ENCODE measurements at regions not wholly inside any gene's neighbourhood (a gene's known extent, or its start where the extent isn't known, plus 50 kb on each side); places are given as distances from the start of the nearest gene placed in this dataset.
"Not testable (repeated sequence)": the region's sequence is repeated elsewhere in the genome, so short reads cannot be mapped to it uniquely, and the experiment has no call there.

GRCh38 chr3:106962993-106963392 lies 414.2 kb upstream of the CCDC54 start:
- TF ChIP-seq, protein P1, sequence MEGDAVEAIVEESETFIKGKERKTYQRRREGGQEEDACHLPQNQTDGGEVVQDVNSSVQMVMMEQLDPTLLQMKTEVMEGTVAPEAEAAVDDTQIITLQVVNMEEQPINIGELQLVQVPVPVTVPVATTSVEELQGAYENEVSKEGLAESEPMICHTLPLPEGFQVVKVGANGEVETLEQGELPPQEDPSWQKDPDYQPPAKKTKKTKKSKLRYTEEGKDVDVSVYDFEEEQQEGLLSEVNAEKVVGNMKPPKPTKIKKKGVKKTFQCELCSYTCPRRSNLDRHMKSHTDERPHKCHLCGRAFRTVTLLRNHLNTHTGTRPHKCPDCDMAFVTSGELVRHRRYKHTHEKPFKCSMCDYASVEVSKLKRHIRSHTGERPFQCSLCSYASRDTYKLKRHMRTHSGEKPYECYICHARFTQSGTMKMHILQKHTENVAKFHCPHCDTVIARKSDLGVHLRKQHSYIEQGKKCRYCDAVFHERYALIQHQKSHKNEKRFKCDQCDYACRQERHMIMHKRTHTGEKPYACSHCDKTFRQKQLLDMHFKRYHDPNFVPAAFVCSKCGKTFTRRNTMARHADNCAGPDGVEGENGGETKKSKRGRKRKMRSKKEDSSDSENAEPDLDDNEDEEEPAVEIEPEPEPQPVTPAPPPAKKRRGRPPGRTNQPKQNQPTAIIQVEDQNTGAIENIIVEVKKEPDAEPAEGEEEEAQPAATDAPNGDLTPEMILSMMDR (IDR thresholded peaks at IDR 0.05; ENCODE audit: low read depth, low read length), result no peak
- H3K4me3 ChIP-seq (ENCODE audit: low read depth, low read length), result no peak overlapping the region
- no peak for DNase-seq (ENCODE audit: low read depth, low spot score)
- in situ Hi-C loops (cut with HindIII; ENCODE audit: low sequenced_read_pairs), result no loop called here

DNA sequence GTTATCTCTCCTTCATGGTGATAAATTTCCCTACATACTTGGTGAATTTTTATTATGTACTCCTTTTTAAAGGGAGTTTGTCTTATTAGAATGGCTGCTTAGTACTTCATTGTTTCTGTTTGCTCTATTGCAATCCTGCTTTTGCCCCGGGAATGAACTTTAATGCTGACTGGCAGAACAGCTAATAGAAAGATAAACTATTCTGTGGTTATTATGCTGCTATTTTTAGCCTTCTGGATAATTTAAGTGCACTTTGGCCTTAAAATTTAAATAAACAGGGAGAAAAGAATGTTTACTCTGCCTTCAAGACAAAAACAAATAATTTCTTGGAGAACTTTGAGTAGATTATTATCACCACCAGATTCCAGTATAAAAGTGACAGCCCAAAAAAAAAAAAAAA lies 413.8 kb upstream of the CCDC54 start:
- in situ Hi-C loops (cut with HindIII; ENCODE audit: low sequenced_read_pairs), result no loop called here
- TF ChIP-seq, protein P1 (IDR thresholded peaks at IDR 0.05; ENCODE audit: low read depth, low read length), result no peak
- DNase-seq (ENCODE audit: low read depth, low spot score), result peak; percentile 50
- H3K4me3 ChIP-seq (ENCODE audit: low read depth, low read length), result no peak overlapping the region

DNA sequence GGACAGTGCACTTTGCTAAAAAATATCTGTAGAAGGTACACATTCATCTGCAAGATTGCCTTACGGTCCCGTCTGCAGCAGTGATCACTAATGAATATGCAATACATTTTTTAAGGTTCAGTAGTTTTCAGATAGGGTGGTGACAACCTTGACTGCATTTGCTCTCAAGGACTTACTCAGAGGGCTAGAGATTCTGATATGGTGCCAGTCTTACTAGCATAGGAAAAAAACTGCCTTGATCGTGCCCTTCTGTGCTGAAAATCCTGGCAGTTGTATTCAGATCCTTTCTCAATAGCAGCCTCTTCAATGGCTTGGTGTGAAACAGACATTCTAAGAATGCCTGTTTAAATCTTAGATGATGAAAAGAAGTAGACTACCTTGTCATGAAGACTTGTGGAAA lies 411.9 kb upstream of the CCDC54 start:
- in situ Hi-C loops (cut with HindIII; ENCODE audit: low sequenced_read_pairs), result no loop called here
- no peak overlapping the region for H3K4me3 ChIP-seq (ENCODE audit: low read depth, low read length)
- no peak for DNase-seq (ENCODE audit: low read depth, low spot score)
- TF ChIP-seq, protein P1 (IDR thresholded peaks at IDR 0.05; ENCODE audit: low read depth, low read length), result no peak

- in situ Hi-C loops (cut with HindIII; ENCODE audit: low sequenced_read_pairs), result no loop called here
- no peak for DNase-seq (ENCODE audit: low read depth, low spot score)
- no peak overlapping the region for H3K4me3 ChIP-seq (ENCODE audit: low read depth, low read length)
- TF ChIP-seq, protein P1 (IDR thresholded peaks at IDR 0.05; ENCODE audit: low read depth, low read length), result no peak
These were observed 407.6 kb upstream of the CCDC54 start for GRCh38 chr3:106969596-106969995.

DNA sequence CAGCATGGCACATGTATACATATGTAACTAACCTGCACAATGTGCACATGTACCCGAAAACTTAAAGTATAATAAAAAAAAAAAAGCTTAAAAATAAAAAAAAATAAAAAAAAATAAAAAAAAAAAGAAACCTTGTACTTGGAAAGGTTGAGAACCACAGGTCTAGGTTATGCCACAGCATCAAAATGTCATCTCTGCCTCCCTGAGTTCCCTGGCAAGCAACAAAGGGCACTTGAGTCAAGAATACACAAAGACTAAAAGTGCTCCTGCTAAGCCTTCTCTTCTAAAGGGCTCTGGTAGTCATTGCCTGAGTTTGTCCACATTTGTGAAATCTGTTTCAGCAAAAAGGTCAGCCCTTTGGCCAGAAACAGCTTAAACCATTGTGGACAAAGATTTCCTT lies 395.8 kb upstream of the CCDC54 start:
- DNase-seq (ENCODE audit: low read depth, low spot score), result no peak
- H3K4me3 ChIP-seq (ENCODE audit: low read depth, low read length), result no peak overlapping the region
- TF ChIP-seq, protein P1 (IDR thresholded peaks at IDR 0.05; ENCODE audit: low read depth, low read length), result no peak
- in situ Hi-C loops (cut with HindIII; ENCODE audit: low sequenced_read_pairs), result no loop called here

DNA sequence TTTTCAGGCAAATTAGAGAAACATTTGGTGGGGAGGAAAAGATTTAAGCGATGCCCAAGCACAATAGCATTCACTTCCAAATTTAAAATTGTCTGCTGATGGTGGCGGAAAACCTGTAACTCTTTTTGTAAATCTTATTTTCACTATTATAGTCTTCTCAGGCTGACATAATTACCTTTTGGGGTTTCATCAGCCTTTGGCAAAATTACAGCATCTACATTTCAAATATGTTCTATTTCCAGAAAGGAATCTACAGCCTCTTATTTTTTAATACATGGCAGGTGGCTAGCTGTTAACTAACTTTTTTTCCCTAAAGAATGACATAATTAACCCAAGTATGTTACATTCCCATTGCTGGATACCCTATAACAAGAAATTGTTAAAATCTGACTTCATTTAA lies 391.5 kb upstream of the CCDC54 start:
- in situ Hi-C loops (cut with HindIII; ENCODE audit: low sequenced_read_pairs), result no loop called here
- TF ChIP-seq, protein P1 (IDR thresholded peaks at IDR 0.05; ENCODE audit: low read depth, low read length), result no peak
- H3K4me3 ChIP-seq (ENCODE audit: low read depth, low read length), result no peak overlapping the region
- no peak for DNase-seq (ENCODE audit: low read depth, low spot score)

DNA sequence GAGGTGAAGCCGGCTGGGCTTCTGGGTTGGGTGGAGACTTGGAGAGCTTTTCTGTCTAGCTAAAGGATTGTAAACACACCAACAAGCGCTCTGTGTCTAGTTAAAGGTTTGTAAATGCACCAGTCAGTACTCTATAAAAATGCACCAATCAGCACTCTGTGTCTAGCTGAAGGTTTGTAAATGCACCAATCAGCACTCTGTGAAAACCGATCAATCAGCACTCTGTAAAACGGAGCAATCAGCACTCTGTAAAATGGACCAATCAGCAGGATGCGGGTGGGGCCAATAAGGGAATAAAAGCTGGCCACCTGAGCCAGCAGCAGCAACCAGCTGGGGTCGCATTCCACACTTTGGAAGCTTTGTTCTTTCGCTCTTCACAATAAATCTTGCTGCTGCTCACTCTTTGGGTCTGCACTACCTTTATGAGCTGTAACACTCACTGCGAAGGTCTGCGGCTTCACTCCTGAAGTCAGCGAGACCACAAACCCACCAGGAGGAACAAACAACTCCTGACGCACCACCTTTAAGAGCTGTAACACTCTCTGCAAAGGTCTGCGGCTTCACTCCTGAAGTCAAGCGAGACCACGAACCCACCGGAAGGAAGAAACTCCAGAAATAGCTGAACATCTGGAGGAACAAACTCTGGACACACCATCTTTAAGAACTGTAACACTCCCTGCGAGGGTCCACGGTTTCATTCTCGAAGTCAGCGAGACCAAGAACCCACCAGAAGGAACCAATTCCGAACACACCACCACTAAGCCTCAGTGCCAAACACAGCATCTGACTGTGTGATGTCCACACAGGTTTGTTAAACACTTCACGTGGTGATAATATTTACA lies 378.2 kb upstream of the CCDC54 start:
- in situ Hi-C loops (cut with HindIII; ENCODE audit: low sequenced_read_pairs); H3K4me3 ChIP-seq (ENCODE audit: low read depth, low read length); DNase-seq (ENCODE audit: low read depth, low spot score): not testable (repeated sequence)
